ENCODE measurements at regions not wholly inside any gene's neighbourhood (a gene's known extent, or its start where the extent isn't known, plus 50 kb on each side); places are given as distances from the start of the nearest gene placed in this dataset.
"Not testable (repeated sequence)": the region's sequence is repeated elsewhere in the genome, so short reads cannot be mapped to it uniquely, and the experiment has no call there.

DNA sequence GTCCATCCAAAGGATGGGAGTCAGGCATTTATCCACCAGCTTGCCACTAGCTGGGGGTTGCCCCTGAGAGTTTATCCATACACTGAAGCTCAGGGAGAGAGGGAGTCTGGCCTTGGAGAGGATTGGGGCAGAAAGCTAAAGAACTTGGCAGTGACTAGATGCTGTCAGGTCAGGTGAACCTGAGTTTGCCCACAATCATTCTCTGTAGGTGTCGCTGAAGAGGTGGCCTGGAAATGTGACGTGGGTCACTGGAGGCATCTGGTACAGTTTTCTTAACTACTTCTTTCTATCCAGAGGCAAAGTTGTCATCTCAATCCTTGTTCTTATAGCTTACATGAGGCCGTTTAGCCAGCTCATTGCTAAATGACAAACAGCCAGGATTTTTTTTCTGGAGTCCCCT, 298.0 kb upstream of the CTNNB1 start:
- no peaks in the 10 kb centered on the region for H3K4me1 Mint-ChIP-seq (ENCODE audit: low read depth, unreplicated experiment)
- DNase-seq: no peak
- no peaks in the 10 kb centered on the region for H3K27me3 Mint-ChIP-seq (ENCODE audit: unreplicated experiment)
- TF ChIP-seq, protein P1, sequence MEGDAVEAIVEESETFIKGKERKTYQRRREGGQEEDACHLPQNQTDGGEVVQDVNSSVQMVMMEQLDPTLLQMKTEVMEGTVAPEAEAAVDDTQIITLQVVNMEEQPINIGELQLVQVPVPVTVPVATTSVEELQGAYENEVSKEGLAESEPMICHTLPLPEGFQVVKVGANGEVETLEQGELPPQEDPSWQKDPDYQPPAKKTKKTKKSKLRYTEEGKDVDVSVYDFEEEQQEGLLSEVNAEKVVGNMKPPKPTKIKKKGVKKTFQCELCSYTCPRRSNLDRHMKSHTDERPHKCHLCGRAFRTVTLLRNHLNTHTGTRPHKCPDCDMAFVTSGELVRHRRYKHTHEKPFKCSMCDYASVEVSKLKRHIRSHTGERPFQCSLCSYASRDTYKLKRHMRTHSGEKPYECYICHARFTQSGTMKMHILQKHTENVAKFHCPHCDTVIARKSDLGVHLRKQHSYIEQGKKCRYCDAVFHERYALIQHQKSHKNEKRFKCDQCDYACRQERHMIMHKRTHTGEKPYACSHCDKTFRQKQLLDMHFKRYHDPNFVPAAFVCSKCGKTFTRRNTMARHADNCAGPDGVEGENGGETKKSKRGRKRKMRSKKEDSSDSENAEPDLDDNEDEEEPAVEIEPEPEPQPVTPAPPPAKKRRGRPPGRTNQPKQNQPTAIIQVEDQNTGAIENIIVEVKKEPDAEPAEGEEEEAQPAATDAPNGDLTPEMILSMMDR (IDR thresholded peaks at IDR 0.05; ENCODE audit: partially characterized antibody, unreplicated experiment): no peak
- H3K36me3 Mint-ChIP-seq (ENCODE audit: unreplicated experiment): no peaks in the 10 kb centered on the region
- no peak overlapping the region for H3K4me3 Mint-ChIP-seq (ENCODE audit: unreplicated experiment)
- H3K9me3 Mint-ChIP-seq (ENCODE audit: unreplicated experiment): peaks cover 2% of the 10 kb centered on the region
- no peak overlapping the region for H3K27ac Mint-ChIP-seq (ENCODE audit: unreplicated experiment)

GRCh38 chr3:40901796-40902195, 297.5 kb upstream of the CTNNB1 start:
- Mint-ChIP-seq H3K27ac (ENCODE audit: unreplicated experiment) (no peak overlapping the region), H3K36me3 (ENCODE audit: unreplicated experiment) (no peaks in the 10 kb centered on the region), H3K4me1 (ENCODE audit: low read depth, unreplicated experiment) (no peaks in the 10 kb centered on the region), H3K9me3 (ENCODE audit: unreplicated experiment) (peaks cover 2% of the 10 kb centered on the region), H3K4me3 (ENCODE audit: unreplicated experiment) (no peak overlapping the region), H3K27me3 (ENCODE audit: unreplicated experiment) (no peaks in the 10 kb centered on the region)
- DNase-seq: no peak
- TF ChIP-seq, protein P1 (IDR thresholded peaks at IDR 0.05; ENCODE audit: partially characterized antibody, unreplicated experiment): no peak

DNA sequence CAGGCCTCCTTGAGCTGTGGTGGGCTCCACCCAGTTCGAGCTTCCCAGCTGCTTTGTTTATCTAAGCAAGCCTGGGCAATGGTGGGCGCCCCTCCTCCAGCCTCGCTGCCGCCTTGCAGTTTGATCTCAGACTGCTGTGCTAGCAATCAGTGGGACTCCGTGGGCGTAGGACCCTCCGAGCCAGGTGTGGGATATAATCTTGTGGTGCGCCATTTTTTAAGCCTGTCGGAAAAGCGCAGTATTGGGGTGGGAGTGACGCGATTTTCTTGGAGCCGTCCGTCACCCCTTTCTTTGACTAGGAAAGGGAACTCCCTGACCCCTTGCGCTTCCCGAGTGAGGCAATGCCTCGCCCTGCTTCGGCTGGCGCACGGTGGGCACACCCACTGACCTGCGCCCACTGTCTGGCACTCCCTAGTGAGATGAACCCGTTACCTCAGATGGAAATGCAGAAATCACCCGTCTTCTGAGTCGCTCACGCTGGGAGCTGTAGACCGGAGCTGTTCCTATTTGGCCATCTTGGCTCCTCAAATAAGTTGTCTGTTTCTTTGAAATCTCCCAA, 291.3 kb upstream of the CTNNB1 start:
- H3K4me3 Mint-ChIP-seq (ENCODE audit: unreplicated experiment): peak overlapping the region; percentile 74
- not testable (repeated sequence) for H3K36me3 Mint-ChIP-seq (ENCODE audit: unreplicated experiment); H3K9me3 Mint-ChIP-seq (ENCODE audit: unreplicated experiment); DNase-seq; H3K27me3 Mint-ChIP-seq (ENCODE audit: unreplicated experiment); H3K4me1 Mint-ChIP-seq (ENCODE audit: low read depth, unreplicated experiment)
- peak overlapping the region; percentile 48 for H3K27ac Mint-ChIP-seq (ENCODE audit: unreplicated experiment)

GRCh38 chr3:40908612-40909011, 290.7 kb upstream of the CTNNB1 start:
- Mint-ChIP-seq H3K36me3 (ENCODE audit: unreplicated experiment) (no peaks in the 10 kb centered on the region), H3K27me3 (ENCODE audit: unreplicated experiment) (no peaks in the 10 kb centered on the region), H3K9me3 (ENCODE audit: unreplicated experiment) (peaks cover 2% of the 10 kb centered on the region), H3K27ac (ENCODE audit: unreplicated experiment) (no peak overlapping the region), H3K4me1 (ENCODE audit: low read depth, unreplicated experiment) (no peaks in the 10 kb centered on the region), H3K4me3 (ENCODE audit: unreplicated experiment) (no peak overlapping the region)
- no peak for DNase-seq
- TF ChIP-seq, protein P1 (IDR thresholded peaks at IDR 0.05; ENCODE audit: partially characterized antibody, unreplicated experiment): no peak

GRCh38 chr3:40911264-40911663, 288.0 kb upstream of the CTNNB1 start:
- no peak overlapping the region for H3K4me3 Mint-ChIP-seq (ENCODE audit: unreplicated experiment)

More at GRCh38 chr3:40911264-40911663, 288.0 kb upstream of the CTNNB1 start:
- Mint-ChIP-seq H3K36me3 (ENCODE audit: unreplicated experiment) (no peaks in the 10 kb centered on the region), H3K4me1 (ENCODE audit: low read depth, unreplicated experiment) (no peaks in the 10 kb centered on the region), H3K27me3 (ENCODE audit: unreplicated experiment) (no peaks in the 10 kb centered on the region), H3K27ac (ENCODE audit: unreplicated experiment) (no peak overlapping the region), H3K9me3 (ENCODE audit: unreplicated experiment) (no peaks in the 10 kb centered on the region)
- TF ChIP-seq, protein P1 (IDR thresholded peaks at IDR 0.05; ENCODE audit: partially characterized antibody, unreplicated experiment): no peak
- DNase-seq: no peak
